RWPE1 (cell line): ENCODE measurements at regions not wholly inside any gene's neighbourhood (a gene's known extent, or its start where the extent isn't known, plus 50 kb on each side); places are given as distances from the start of the nearest gene placed in this dataset.

Experiments used
- CTCF ChIA-PET: fragments of 350-600 bp; sonication (Branson Sonifier 250); formaldehyde crosslinking; extraction: SDS; loops from one replicate; lab custom pipeline; 2021; lab: Yijun Ruan, JAX
- POLR2A ChIA-PET: fragments of 400-600 bp; formaldehyde crosslinking; extraction: SDS; loops from one replicate; lab custom pipeline; 2020; ENCODE audit warnings: antibody characterized with exemption; ENCODE audit not compliant: low non-redundant PET; lab: Yijun Ruan, JAX
- DNase-seq: peaks from one replicate; pipeline ENCODE4 v3.0.0; 2012; ENCODE audit warnings: low spot score
- H3K27ac ChIP-seq: fragments of 450-650 bp; 2 replicates; pipeline ENCODE4 v1.5.1; 2017
- CTCF ChIP-seq: fragments of 450-650 bp; conservative IDR thresholded peaks from 2 replicates; pipeline ENCODE4 v1.5.1; 2017; ENCODE audit warnings: low read depth, mild to moderate bottlenecking

GRCh38 chr4:12296366-12296765 is 867.7 kb upstream of the HS3ST1 start:
- TF ChIP-seq CTCF, result no peak
- CTCF ChIA-PET, result no interaction called here
- DNase-seq, result no peak
- POLR2A ChIA-PET, result no interaction called here
- H3K27ac ChIP-seq, result no peak overlapping the region

- ChIA-PET CTCF (no interaction called here), POLR2A (no interaction called here)
- no peak overlapping the region for H3K27ac ChIP-seq
- DNase-seq, result no peak
- TF ChIP-seq CTCF, result no peak
These were observed 865.3 kb upstream of the HS3ST1 start for GRCh38 chr4:12293906-12294525.

- CTCF ChIA-PET, result interaction anchor here (0.6 kb wide), 1 partner anchor 40 kb away, joined by 5 read pairs; no protein-coding TSS in a partner anchor
These were observed 857.7 kb upstream of the HS3ST1 start for GRCh38 chr4:12286351-12286750.

DNA sequence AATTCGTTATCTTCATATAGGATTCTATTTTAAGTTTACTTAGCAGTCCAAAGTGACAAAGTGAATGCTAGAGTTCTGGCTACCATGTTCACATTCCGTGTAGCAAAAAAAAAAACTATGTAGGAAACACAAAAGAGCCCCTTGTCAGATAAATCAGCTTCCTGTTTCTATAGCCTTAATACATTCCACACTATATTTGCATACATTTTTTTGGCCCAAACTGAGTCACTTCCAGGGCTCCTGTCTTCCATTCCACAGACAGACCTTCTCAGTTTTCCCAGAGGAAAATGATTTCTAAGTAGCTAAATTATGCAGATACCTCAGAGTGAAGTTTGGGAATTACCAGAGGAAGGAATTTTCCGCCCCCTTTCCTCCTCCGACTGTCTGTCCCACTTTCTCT is 841.9 kb upstream of the HS3ST1 start:
- no peak for TF ChIP-seq CTCF
- no peak overlapping the region for H3K27ac ChIP-seq
- CTCF ChIA-PET, result no interaction called here
- no peak for DNase-seq
- POLR2A ChIA-PET, result no interaction called here

More at GRCh38 chr4:12286351-12286750, 857.7 kb upstream of the HS3ST1 start:
- TF ChIP-seq CTCF, result no peak
- DNase-seq, result no peak
- POLR2A ChIA-PET, result no interaction called here
- H3K27ac ChIP-seq, result no peak overlapping the region

DNA sequence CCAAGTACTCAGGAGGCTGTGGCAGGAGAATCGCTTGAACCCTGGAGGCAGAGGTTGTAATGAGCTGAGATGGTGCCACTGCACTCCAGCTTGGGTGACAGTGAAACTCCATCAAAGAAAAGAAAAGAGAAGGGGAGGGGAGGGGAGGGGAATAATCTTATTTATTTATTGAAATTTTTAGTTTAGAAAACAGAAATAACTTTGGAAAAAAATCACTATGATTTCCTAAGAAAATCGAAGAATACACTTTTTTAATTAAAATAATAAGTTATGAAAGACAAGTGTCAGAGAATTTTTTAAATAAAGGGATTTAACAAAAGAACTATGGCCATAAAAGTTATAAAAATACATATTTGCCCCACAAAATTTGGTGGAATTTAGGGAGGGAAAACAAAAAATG is 836.9 kb upstream of the HS3ST1 start:
- CTCF ChIA-PET, result no interaction called here
- DNase-seq, result no peak
- TF ChIP-seq CTCF, result no peak
- H3K27ac ChIP-seq, result no peak overlapping the region
- POLR2A ChIA-PET, result no interaction called here

GRCh38 chr4:12260453-12260852 is 831.8 kb upstream of the HS3ST1 start:
- DNase-seq, result no peak
- no peak overlapping the region for H3K27ac ChIP-seq
- POLR2A ChIA-PET, result no interaction called here
- no peak for TF ChIP-seq CTCF
- CTCF ChIA-PET, result no interaction called here
